IPS DF 19.7 (cell line): ENCODE measurements at regions not wholly inside any gene's neighbourhood (a gene's known extent, or its start where the extent isn't known, plus 50 kb on each side); places are given as distances from the start of the nearest gene placed in this dataset.

Experiments
- DNase-seq: peaks from one replicate; pipeline ENCODE4 v3.0.0-alpha.2; 2013; ENCODE audit warnings: low read depth, low spot score

- DNase-seq = no peak
Observed at GRCh38 chr13:105627270-105627669, 908.2 kb downstream of the EFNB2 start.

GRCh38 chr13:105625691-105626090 lies 909.8 kb downstream of the EFNB2 start:
- no peak for DNase-seq

- no peak for DNase-seq
Observed at GRCh38 chr13:105616333-105617075, 919.0 kb downstream of the EFNB2 start.

GRCh38 chr13:105612541-105612940 lies 922.9 kb downstream of the EFNB2 start:
- DNase-seq = no peak

- DNase-seq = peak; percentile 17
Observed at GRCh38 chr13:105611424-105611823, 924.0 kb downstream of the EFNB2 start.

- no peak for DNase-seq
Observed at GRCh38 chr13:105608104-105608503, 927.4 kb downstream of the EFNB2 start.

GRCh38 chr13:105607426-105607825 lies 928.0 kb downstream of the EFNB2 start:
- DNase-seq = no peak

- DNase-seq = no peak
Observed at GRCh38 chr13:105607016-105607415, 928.4 kb downstream of the EFNB2 start.

GRCh38 chr13:105602956-105603670 lies 932.3 kb downstream of the EFNB2 start:
- DNase-seq = no peak

- DNase-seq = no peak
Observed at GRCh38 chr13:105599477-105600037, 935.9 kb downstream of the EFNB2 start.

GRCh38 chr13:105598529-105598928 lies 936.9 kb downstream of the EFNB2 start:
- no peak for DNase-seq

- DNase-seq = no peak
Observed at GRCh38 chr13:105597573-105597972, 937.9 kb downstream of the EFNB2 start.

- no peak for DNase-seq
Observed at GRCh38 chr13:105595471-105595870, 940.0 kb downstream of the EFNB2 start.

- DNase-seq = no peak
Observed at GRCh38 chr13:105591277-105591676, 944.2 kb downstream of the EFNB2 start.

GRCh38 chr13:105587786-105588185 lies 947.7 kb downstream of the EFNB2 start:
- DNase-seq = no peak

- no peak for DNase-seq
Observed at GRCh38 chr13:105579821-105580710, 955.4 kb downstream of the EFNB2 start.

GRCh38 chr13:105573136-105573535 lies 962.3 kb downstream of the EFNB2 start:
- no peak for DNase-seq

- no peak for DNase-seq
Observed at GRCh38 chr13:105572401-105572800, 963.1 kb downstream of the EFNB2 start.

- DNase-seq = no peak
Observed at GRCh38 chr13:105569816-105570215, 965.6 kb downstream of the EFNB2 start.

GRCh38 chr13:105567951-105568525 lies 967.4 kb downstream of the EFNB2 start:
- no peak for DNase-seq

GRCh38 chr13:105565136-105565727 lies 970.2 kb downstream of the EFNB2 start:
- DNase-seq = no peak
